Ectodermal cell (in vitro differentiated cells): ENCODE measurements at regions not wholly inside any gene's neighbourhood (a gene's known extent, or its start where the extent isn't known, plus 50 kb on each side); places are given as distances from the start of the nearest gene placed in this dataset.

Experiments
- H3K27ac ChIP-seq: 2 replicates; pipeline ENCODE4 v1.7.0; 2013; ENCODE audit warnings: mild to moderate bottlenecking, low read depth, low read length; ENCODE audit not compliant: insufficient read depth, poor library complexity, severe bottlenecking
- H3K27me3 ChIP-seq: 2 replicates; pipeline ENCODE4 v1.7.0; 2013; ENCODE audit warnings: mild to moderate bottlenecking, low read length; ENCODE audit not compliant: insufficient read depth, control insufficient read depth, poor library complexity, severe bottlenecking
- H3K36me3 ChIP-seq: one replicate; pipeline ENCODE4 v1.7.0; 2013; ENCODE audit warnings: low read length; ENCODE audit not compliant: control insufficient read depth, insufficient read depth
- H3K4me1 ChIP-seq: one replicate; pipeline ENCODE4 v1.7.0; 2013; ENCODE audit warnings: low read length; ENCODE audit not compliant: control insufficient read depth, insufficient read depth
- H3K4me3 ChIP-seq: 2 replicates; pipeline ENCODE4 v1.7.0; 2013; ENCODE audit warnings: low read depth, low read length, control low read depth; ENCODE audit not compliant: insufficient read depth
- H3K9me3 ChIP-seq: 2 replicates; pipeline ENCODE4 v1.7.0; 2013; ENCODE audit warnings: mild to moderate bottlenecking, low read length, moderate library complexity; ENCODE audit not compliant: control insufficient read depth
- WGBS, 2 experiments: methylation state at CpG; one replicate each; pipeline ENCODE4 v1.1.7; 2013; ENCODE audit warnings: missing lambda C conversion rate in 2 of 2; 5-methylcytosine and 5-hydroxymethylcytosine counted together

DNA sequence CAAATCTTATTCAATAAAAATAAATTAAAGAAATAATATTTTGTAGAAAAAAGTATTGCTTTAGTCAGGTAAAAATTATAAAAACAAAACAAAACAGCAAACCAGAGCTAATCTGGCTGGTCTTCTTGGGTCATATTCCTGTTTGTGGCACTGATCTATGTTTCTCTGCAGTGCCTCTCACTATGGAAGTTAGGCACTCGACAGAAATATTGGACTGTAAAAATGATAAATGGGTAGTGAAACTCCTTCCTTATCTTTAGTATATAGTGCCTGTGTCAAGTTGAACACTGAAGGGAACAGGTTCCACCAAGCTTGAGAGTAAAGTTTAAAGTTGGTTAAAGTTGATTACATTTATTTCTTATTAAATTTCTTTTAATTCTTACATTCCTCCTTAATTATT is 1195.6 kb upstream of the GBE1 start:
- Histone ChIP-seq H3K4me3 (no peak overlapping the region), H3K4me1 (no peaks in the 10 kb centered on the region), H3K27ac (no peak overlapping the region), H3K36me3 (no peaks in the 10 kb centered on the region), H3K9me3 (peaks cover 3% of the 10 kb centered on the region), H3K27me3 (no peaks in the 10 kb centered on the region)
- 92 to 100% methylated on average over 1 of the region's 1 CpG for whole genome bisulfite sequencing, 2 experiments

- H3K9me3 ChIP-seq, result peaks cover 3% of the 10 kb centered on the region
- H3K27me3 ChIP-seq, result no peaks in the 10 kb centered on the region
- H3K36me3 ChIP-seq, result no peaks in the 10 kb centered on the region
- no peak overlapping the region for H3K4me3 ChIP-seq
- no peaks in the 10 kb centered on the region for H3K4me1 ChIP-seq
- no peak overlapping the region for H3K27ac ChIP-seq
- 95 to 100% methylated on average over 1 of the region's 1 CpG for WGBS, 2 experiments
Observed at GRCh38 chr3:82954486-82954885, 1193.0 kb upstream of the GBE1 start.

- no peaks in the 10 kb centered on the region for H3K36me3 ChIP-seq
- no peak overlapping the region for H3K4me3 ChIP-seq
- H3K27ac ChIP-seq, result no peak overlapping the region
- H3K4me1 ChIP-seq, result no peaks in the 10 kb centered on the region
- no peaks in the 10 kb centered on the region for H3K9me3 ChIP-seq
- H3K27me3 ChIP-seq, result no peaks in the 10 kb centered on the region
Observed at GRCh38 chr3:82942041-82942440, 1180.6 kb upstream of the GBE1 start.

DNA sequence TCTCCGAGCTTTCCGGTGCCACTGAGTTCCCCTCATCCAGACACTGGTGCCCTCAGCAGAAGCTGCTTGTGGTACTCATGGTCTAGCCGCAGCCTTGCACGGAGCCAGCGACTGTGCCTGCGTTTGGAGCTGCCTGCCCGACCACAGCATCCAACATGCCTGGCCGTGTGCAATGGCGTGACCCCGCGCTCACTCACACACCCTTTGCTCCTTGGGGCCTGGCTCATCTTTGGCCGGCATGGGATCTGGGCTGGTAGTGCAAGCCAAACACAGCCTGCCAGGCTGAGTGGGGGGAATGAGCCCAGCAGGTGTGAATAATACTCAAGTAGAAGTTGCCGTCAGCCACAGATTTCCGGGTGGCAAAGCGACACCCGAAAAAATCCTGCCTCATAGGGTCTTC is 1178.7 kb upstream of the GBE1 start:
- Histone ChIP-seq H3K27me3 (no peaks in the 10 kb centered on the region), H3K4me3 (no peak overlapping the region), H3K36me3 (no peaks in the 10 kb centered on the region), H3K4me1 (no peaks in the 10 kb centered on the region), H3K9me3 (no peaks in the 10 kb centered on the region), H3K27ac (no peak overlapping the region)
- WGBS, 2 experiments, result 92 to 95% methylated on average over 16 of the region's 16 CpGs

GRCh38 chr3:82939491-82940097 is 1178.1 kb upstream of the GBE1 start:
- H3K27me3 ChIP-seq, result no peaks in the 10 kb centered on the region
- WGBS, 2 experiments, result 90 to 92% methylated on average over 12 of the region's 12 CpGs
- H3K27ac ChIP-seq, result no peak overlapping the region

DNA sequence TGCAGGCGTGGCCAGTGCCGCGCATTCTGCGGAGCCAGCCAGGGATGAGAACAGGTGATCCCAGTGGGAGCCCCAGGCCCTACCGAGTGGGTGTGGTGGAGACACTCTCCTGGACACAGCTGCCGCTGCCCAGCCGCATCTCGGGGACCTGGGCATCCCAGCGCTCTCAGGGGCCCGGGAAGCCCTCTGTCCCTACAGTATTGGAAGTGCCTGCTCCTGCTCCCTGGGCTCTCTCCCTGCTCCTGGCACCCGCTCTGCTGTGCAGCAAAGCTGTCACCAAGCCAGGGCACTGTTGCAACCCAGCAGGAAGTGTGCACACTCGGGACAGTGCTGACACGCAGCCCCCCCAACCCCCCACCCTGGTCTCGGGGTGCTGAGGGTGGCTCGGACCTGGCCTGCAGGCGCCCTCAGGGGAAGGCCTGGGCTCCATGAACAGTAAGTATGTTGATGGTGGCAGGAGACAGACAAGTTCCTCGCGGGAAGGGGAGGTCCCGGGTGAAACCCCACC is 1177.4 kb upstream of the GBE1 start:
- H3K27me3 ChIP-seq, result no peaks in the 10 kb centered on the region
- no peaks in the 10 kb centered on the region for H3K36me3 ChIP-seq
- H3K9me3 ChIP-seq, result no peaks in the 10 kb centered on the region
- WGBS, 2 experiments, result 95 to 97% methylated on average over 19 of the region's 19 CpGs
- H3K4me1 ChIP-seq, result no peaks in the 10 kb centered on the region
- no peak overlapping the region for H3K4me3 ChIP-seq
- H3K27ac ChIP-seq, result no peak overlapping the region

More at GRCh38 chr3:82939491-82940097, 1178.1 kb upstream of the GBE1 start:
- no peaks in the 10 kb centered on the region for H3K4me1 ChIP-seq
- no peaks in the 10 kb centered on the region for H3K36me3 ChIP-seq
- no peaks in the 10 kb centered on the region for H3K9me3 ChIP-seq
- H3K4me3 ChIP-seq, result no peak overlapping the region

DNA sequence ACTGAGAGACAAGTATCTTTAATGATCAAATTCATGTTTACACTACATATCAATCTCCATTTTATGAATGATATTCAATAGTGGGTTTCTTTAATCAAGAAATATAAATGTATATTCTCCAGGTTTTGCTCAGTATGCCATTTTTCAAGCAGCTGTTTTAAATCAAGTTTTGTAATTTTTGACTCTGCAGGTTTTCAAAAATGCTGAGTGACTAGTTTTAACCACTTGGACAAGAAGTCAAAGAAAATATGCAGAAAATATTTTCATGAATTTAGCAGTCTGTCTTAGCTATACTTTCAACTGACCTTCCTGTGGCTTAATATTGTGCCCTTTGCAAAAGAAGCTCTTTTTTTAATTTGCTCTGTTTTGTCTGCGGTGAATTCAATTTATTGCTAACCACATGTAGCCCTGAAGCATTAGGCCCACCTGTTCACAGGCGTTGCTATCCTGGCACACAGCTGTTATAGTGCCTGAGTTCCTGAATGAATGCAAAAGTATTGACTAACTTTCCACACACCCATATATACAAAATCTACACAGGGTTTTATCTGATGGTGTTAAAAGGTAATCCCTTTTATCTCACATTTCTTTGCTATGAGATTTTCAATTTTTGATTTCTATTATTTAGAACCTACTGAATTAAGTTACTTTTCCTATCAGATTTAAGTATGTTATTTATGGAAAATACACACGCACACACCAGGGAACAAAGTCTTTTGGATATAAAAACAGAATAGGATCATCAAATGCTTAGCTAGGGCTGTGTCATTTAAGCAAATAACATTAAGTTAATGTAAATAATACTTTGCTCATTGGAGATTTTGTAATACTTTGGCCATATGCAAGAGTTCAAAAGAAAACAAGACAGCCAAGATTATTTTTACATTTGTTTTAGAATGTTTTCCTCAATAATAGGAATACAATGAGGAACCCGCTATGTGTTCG is 1166.1 kb upstream of the GBE1 start:
- H3K4me3 ChIP-seq, result no peak overlapping the region
- no peaks in the 10 kb centered on the region for H3K36me3 ChIP-seq
- 93 to 96% methylated on average over 2 to 4 of the region's 5 CpGs for WGBS, 2 experiments
- no peaks in the 10 kb centered on the region for H3K27me3 ChIP-seq
- H3K27ac ChIP-seq, result no peak overlapping the region
- no peaks in the 10 kb centered on the region for H3K4me1 ChIP-seq
- no peaks in the 10 kb centered on the region for H3K9me3 ChIP-seq

DNA sequence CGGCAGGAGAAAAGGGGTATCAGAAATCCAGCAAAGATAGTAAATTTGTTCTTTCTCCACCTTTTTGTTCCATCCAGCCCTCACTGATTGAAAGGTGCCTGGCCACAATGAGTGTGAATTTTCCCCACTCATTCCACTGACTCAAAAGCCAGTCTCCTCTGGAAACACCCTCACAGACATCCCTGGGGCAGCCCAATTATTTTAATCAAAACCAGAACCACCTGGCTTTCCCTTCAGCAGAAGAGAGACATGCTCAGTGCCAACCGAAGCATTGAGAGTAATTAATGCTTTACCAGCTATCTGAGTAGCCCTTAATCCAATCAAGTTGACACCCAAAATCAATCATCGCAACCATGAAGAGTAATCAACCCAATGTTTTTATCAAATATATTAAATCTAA is 1129.6 kb upstream of the GBE1 start:
- Histone ChIP-seq H3K36me3 (no peaks in the 10 kb centered on the region), H3K4me1 (no peaks in the 10 kb centered on the region), H3K27ac (no peak overlapping the region), H3K4me3 (no peak overlapping the region), H3K9me3 (no peaks in the 10 kb centered on the region), H3K27me3 (no peaks in the 10 kb centered on the region)
- 76 to 85% methylated on average over 3 of the region's 3 CpGs for WGBS, 2 experiments

DNA sequence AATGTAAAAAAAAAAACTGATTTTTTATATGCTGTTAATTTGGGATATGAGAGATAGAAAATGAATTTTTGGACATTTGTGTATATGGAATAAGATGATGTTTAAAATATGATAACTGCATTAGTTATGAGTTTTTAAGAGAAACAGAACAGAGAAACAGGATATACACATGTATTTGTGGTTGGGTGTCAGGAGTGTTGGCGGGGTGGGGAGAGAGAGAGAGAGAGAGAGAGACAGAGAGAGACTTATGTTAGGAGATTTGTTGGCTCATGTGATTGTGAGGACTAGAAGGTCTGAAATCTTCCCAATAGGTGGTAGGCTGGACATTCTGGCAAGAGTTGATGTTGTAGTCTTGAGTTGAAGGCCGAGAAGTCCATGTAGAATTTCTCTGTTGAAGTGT is 1121.6 kb upstream of the GBE1 start:
- Histone ChIP-seq H3K4me3 (no peak overlapping the region), H3K4me1 (no peaks in the 10 kb centered on the region), H3K27me3 (no peaks in the 10 kb centered on the region), H3K36me3 (no peaks in the 10 kb centered on the region), H3K27ac (no peak overlapping the region), H3K9me3 (no peaks in the 10 kb centered on the region)
- WGBS, 2 experiments, result 95 to 98% methylated on average over 2 of the region's 2 CpGs

- WGBS, 2 experiments, result 83 to 100% methylated on average over 1 of the region's 1 CpG
- H3K4me3 ChIP-seq, result no peak overlapping the region
- no peak overlapping the region for H3K27ac ChIP-seq
- no peaks in the 10 kb centered on the region for H3K36me3 ChIP-seq
- no peaks in the 10 kb centered on the region for H3K9me3 ChIP-seq
- H3K27me3 ChIP-seq, result no peaks in the 10 kb centered on the region
- H3K4me1 ChIP-seq, result no peaks in the 10 kb centered on the region
Observed at GRCh38 chr3:82875401-82875800, 1114.0 kb upstream of the GBE1 start.
